Pancreas (tissue), 10 donors: ENCODE measurements at regions not wholly inside any gene's neighbourhood (a gene's known extent, or its start where the extent isn't known, plus 50 kb on each side); places are given as distances from the start of the nearest gene placed in this dataset.
A peak's percentile ranks its signal among the peaks of the same experiment; 100 is the strongest.

Experiments
- ATAC-seq, 4 donors: fragments of 200-7000 bp; cut with Tn5 transposase; one replicate each; pipeline versions ENCODE4 v1.8.0 to v1.9.1; 2020; ENCODE audit warnings: mild to moderate bottlenecking in 4 of 4, moderate library complexity in 4 of 4
- DNase-seq, 6 donors: peaks; one replicate each; pipeline ENCODE4 v3.0.0-alpha.2; 2020
- FAIRE-seq: peaks from 2 replicates; lab custom pipeline; 2012; peaks lifted over from hg19 to GRCh38; lab: Jason Lieb, UNC
- H3K27ac ChIP-seq, 4 donors: fragments of 200-600 bp; sonication (generic); 1 replicate in 3 of 4; 2 replicates in 1 of 4; pipeline versions ENCODE4 v1.5.0 to v1.8.0; 2020
- H3K27me3 ChIP-seq, 4 donors: fragments of 200-600 bp; one replicate each; pipeline ENCODE4 v1.8.0; 2021
- H3K36me3 ChIP-seq, 3 donors: fragments of 200-600 bp; sonication (generic) in 1 of 3; one replicate each; pipeline versions ENCODE4 v1.5.0 to v1.8.0; 2020 to 2021
- H3K4me1 ChIP-seq, 3 donors: fragments of 200-600 bp; one replicate each; pipeline ENCODE4 v1.8.0; 2021
- H3K4me3 ChIP-seq, 4 donors: fragments of 200-600 bp; sonication (generic) in 2 of 4; one replicate each; pipeline versions ENCODE4 v1.5.0 to v1.8.0; 2020 to 2021
- H3K9me3 ChIP-seq, 4 donors: fragments of 200-600 bp; one replicate each; pipeline ENCODE4 v1.8.0; 2021
- CTCF ChIP-seq, 4 donors: fragments of 200-600 bp; sonication (generic) in 3 of 4; IDR thresholded peaks; one replicate each; pipeline versions ENCODE4 v1.5.0 to v1.8.0; 2021; ENCODE audit warnings: antibody characterized with exemption in 4 of 4
- WGBS, 2 donors: extraction: QIAGEN DNeasy Blood & Tissue Kit; methylation state at CpG; one replicate each; pipeline ENCODE4 v1.1.7; 2013; 5-methylcytosine and 5-hydroxymethylcytosine counted together
- intact Hi-C, 3 donors: fragments of 100-400 bp; cut with DNase I; formaldehyde crosslinking; loops; one replicate each; pipeline versions ENCODE4 v1.11.1 to v1.14.2; 2022
- donor health status: healthy with polysubstance abuse.
- donor health status: DM: no; HTN: no; CAD: no; lungs with moderate emphysema.
- donor health status: DM: no; HTN: no; CAD: no.
- donor health status: control.
- donor health status: control.
- donor health status: Bipolar disorder and iron deficiency.
- donor health status: DM: yes; HTN: yes; CAD: no.
- donor health status: DM: no; HTN: no; CAD: no.
- donor health status: DM: no; HTN: no; CAD: no.
- donor health status: DM: yes; HTN: yes; CAD: no.

- Histone ChIP-seq H3K27ac (no peak overlapping the region), H3K36me3 (no peaks in the 10 kb centered on the region), H3K4me1 (no peaks in the 10 kb centered on the region), H3K4me3 (no peak overlapping the region), H3K27me3 (no peaks in the 10 kb centered on the region), H3K9me3 (no peaks in the 10 kb centered on the region)
- FAIRE-seq = peak; percentile 73
- no peak for ATAC-seq
- intact Hi-C loops = no loop called here
- no peak for DNase-seq
- WGBS, 2 donors = 45 to 61% methylated on average over 1 of the region's 1 CpG
- TF ChIP-seq CTCF (IDR thresholded peaks at IDR 0.05) = no peak
Observed at GRCh38 chr16:48659940-48660339, 50.0 kb upstream of the N4BP1 start.
